Neural cell (in vitro differentiated cells): ENCODE measurements at regions not wholly inside any gene's neighbourhood (a gene's known extent, or its start where the extent isn't known, plus 50 kb on each side); places are given as distances from the start of the nearest gene placed in this dataset.
A peak's percentile ranks its signal among the peaks of the same experiment; 100 is the strongest.

ENCODE experiments used
- CTCF ChIP-seq: fragments of 450-650 bp; IDR thresholded peaks from 2 replicates; pipeline ENCODE4 v1.5.1; 2014; ENCODE audit warnings: antibody characterized with exemption, mild to moderate bottlenecking, moderate library complexity; ENCODE audit not compliant: poor library complexity, severe bottlenecking
- EP300 ChIP-seq: fragments of 450-650 bp; conservative IDR thresholded peaks from 2 replicates; pipeline ENCODE4 v1.6.1; 2014; ENCODE audit warnings: antibody characterized with exemption, mild to moderate bottlenecking, moderate library complexity; ENCODE audit not compliant: poor library complexity, severe bottlenecking
- EZH2 ChIP-seq: fragments of 200-600, 300-800 bp; shearing (Covaris generic), sonication (generic); IDR thresholded peaks from 2 replicates; pipeline ENCODE4 v1.6.1; 2014; ENCODE audit warnings: antibody characterized with exemption, low read length, borderline replicate concordance, mild to moderate bottlenecking; ENCODE audit not compliant: insufficient read depth, poor library complexity, severe bottlenecking
- POLR2AphosphoS5 ChIP-seq: IDR thresholded peaks from 2 replicates; pipeline ENCODE4 v1.6.1; 2012
- RAD21 ChIP-seq: fragments of 450-650 bp; conservative IDR thresholded peaks from 2 replicates; pipeline ENCODE4 v1.6.1; 2014; ENCODE audit warnings: antibody characterized with exemption, mild to moderate bottlenecking, moderate library complexity
- SMC3 ChIP-seq: fragments of 450-650 bp; conservative IDR thresholded peaks from 2 replicates; pipeline ENCODE4 v1.6.1; 2014; ENCODE audit warnings: antibody characterized with exemption, mild to moderate bottlenecking, moderate library complexity; ENCODE audit not compliant: poor library complexity
- TAF1 ChIP-seq: IDR thresholded peaks from 2 replicates; pipeline ENCODE4 v1.6.1; 2012; ENCODE audit warnings: low read depth

GRCh38 chr10:10846504-10846900 lies 171.2 kb upstream of the CELF2 start:
- TF ChIP-seq POLR2AphosphoS5 (peak; percentile 8), CTCF (no peak), SMC3 (no peak), RAD21 (peak; percentile 17), TAF1 (no peak), EZH2 (no peak), EP300 (peak; percentile 28)
